Left ventricle myocardium superior (tissue), 1 donor: ENCODE measurements at regions not wholly inside any gene's neighbourhood (a gene's known extent, or its start where the extent isn't known, plus 50 kb on each side); places are given as distances from the start of the nearest gene placed in this dataset.
A peak's percentile ranks its signal among the peaks of the same experiment; 100 is the strongest.

Source experiments
- ATAC-seq: fragments of 200-7000 bp; cut with Tn5 transposase; one replicate; pipeline ENCODE4 v1.9.1; 2020; ENCODE audit warnings: mild to moderate bottlenecking, moderate library complexity
- DNase-seq: peaks from one replicate; pipeline ENCODE4 v3.0.0-alpha.2; 2020
- intact Hi-C: fragments of 100-400 bp; cut with micrococcal nuclease; formaldehyde crosslinking; loops from one replicate; pipeline ENCODE4 v1.11.0; 2022
- donor health status: DM: no; HTN: yes; CAD: no; lungs with severe emphysema.

DNA sequence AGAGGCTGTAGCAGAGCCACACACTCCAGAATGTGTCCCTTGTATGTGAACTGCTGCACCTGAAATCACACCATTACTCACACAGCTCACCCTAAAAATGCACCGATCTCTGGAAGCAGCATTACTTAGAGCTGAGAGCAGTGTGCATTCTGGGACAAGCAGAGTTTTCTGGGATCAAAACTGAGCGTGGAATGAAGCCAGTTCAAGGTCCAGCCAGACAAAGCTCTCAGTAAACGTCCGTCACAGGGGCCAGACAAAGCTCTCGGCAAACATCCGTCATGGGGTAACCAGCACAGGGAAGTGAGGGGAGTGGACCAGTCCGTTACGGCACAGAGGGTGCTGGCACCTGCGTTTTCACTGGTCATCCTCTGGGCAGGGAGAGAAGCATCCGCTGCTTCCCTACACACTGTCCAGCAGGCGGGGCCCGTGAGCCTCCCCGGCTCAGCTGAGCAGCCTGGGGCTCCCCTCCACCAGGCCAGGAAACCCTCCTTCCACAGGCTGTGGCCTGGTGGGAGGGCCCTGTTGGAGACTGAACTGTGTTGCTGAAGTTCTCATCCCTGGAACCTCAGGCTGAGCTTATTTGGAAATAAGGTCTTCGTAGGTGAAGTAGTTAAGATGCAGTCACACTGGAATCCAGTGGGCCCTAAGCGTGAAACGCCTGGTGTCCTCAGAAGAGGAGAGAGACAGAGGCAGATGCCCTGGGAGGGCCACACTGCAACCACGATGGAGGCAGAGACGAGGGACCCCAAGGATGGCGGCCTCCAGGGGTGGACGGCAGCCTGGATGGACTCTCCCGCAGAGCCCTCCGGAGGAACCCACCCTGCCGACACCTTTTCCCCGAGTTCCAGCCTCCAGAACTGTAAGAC lies 883.9 kb downstream of the BRD1 start:
- DNase-seq (no peak), ATAC-seq (peak; percentile 12)
- intact Hi-C loops, result no loop called here

- ATAC-seq, result no peak
Measured at GRCh38 chr22:48942698-48943566, 884.7 kb downstream of the BRD1 start.

GRCh38 chr22:48941903-48942575 lies 885.6 kb downstream of the BRD1 start:
- intact Hi-C loops, result no loop called here
- ATAC-seq, result no peak
- no peak for DNase-seq

More at GRCh38 chr22:48942698-48943566, 884.7 kb downstream of the BRD1 start:
- DNase-seq, result no peak
- intact Hi-C loops, result no loop called here

- intact Hi-C loops, result no loop called here
- ATAC-seq (no peak), DNase-seq (no peak)
Measured at GRCh38 chr22:48941033-48941902, 886.4 kb downstream of the BRD1 start.

- ATAC-seq (no peak), DNase-seq (no peak)
- intact Hi-C loops, result no loop called here
Measured at GRCh38 chr22:48940266-48941032, 887.2 kb downstream of the BRD1 start.

GRCh38 chr22:48939441-48940265 lies 888.0 kb downstream of the BRD1 start:
- ATAC-seq (no peak), DNase-seq (no peak)
- intact Hi-C loops, result no loop called here

DNA sequence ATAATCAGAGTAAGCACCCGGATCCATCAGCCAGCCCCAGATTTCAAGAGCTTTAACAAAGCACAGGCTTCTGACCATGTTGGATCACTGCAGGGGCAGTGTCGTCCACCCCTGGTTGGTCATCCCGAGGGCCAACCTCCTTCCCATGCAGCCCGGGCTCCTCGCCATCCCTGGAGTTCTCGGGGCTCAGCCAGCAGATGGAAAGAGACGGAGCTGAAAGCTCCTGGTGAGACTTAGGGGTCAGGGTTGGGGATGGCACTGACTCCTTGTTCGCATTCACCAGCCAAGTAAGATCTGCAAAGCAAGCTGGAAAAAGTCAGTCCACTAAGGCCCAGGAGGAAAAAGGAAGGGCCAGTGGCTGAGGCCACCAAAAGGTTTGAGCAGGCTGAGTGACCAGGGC lies 888.9 kb downstream of the BRD1 start:
- DNase-seq (no peak), ATAC-seq (no peak)
- intact Hi-C loops, result no loop called here

DNA sequence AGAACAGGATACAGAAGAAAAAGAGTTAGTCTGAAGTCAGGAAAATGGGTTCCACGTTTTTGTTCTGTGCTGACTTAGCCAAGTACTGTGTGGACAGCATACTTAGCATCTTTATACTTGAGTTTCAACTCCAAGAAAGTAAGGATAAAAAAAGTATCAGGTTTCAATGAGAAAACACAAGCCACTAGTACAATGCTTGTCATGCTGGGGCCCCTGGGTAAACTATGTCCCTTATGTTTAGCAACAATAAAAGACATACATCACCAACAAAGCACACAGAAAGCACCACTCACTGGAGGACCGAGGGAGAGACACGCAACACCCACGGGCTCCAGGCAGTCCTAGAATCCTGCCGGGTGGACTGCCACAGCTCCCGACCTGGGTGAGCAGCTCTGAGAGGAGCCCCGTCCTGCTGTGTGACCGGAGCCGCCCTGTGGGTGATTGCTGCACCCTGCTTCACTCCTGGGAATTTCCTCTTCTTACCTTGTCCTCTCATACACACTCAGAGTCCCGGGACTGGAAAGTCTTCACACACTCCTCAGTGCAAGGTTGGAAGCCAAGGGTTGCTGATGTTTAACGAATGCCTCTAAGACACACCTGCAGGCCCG lies 890.5 kb downstream of the BRD1 start:
- no peak for ATAC-seq
- intact Hi-C loops, result no loop called here
- DNase-seq, result no peak

DNA sequence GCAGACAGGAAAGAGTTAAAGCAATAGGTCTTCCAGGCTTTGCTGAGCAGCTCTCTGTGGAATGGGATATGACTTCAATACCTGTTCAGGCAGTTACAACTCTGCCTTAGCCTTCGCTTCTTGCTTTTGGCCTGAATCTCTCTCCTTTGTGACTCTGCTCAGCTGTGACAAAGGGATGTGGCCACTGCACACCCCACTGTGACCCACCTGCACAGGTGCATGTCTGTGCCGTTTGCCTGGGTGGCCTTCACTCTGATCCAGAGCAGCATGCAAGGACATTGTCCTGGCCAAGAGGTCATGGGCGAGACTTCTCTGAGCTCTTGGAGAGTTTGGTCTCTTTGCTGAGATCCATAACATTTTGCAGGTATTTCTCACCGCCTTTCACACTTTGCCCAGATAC lies 891.3 kb downstream of the BRD1 start:
- no peak for ATAC-seq
- no peak for DNase-seq
- intact Hi-C loops, result no loop called here

GRCh38 chr22:48934446-48934845 lies 893.2 kb downstream of the BRD1 start:
- ATAC-seq (no peak), DNase-seq (no peak)
- intact Hi-C loops, result no loop called here

DNA sequence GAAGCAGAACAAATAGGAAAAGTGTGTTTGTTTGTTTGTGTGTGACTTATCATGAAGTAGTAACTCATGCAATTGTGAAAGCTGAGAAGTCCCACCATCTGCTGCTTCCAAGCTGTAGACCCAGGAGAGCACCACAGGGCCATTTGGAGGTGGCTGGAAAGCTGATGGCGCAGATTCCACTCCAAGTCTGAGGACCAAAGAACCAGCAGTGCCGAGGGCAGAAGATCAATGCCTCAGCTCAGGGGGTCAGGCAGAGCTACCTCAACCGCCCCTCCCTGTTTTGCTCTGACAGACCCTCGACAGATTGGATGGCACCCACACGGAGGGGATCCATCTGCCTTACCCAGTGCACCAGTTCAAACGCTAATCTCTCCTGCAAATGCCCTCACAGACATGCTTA lies 896.2 kb downstream of the BRD1 start:
- DNase-seq (no peak), ATAC-seq (no peak)
- intact Hi-C loops, result no loop called here

DNA sequence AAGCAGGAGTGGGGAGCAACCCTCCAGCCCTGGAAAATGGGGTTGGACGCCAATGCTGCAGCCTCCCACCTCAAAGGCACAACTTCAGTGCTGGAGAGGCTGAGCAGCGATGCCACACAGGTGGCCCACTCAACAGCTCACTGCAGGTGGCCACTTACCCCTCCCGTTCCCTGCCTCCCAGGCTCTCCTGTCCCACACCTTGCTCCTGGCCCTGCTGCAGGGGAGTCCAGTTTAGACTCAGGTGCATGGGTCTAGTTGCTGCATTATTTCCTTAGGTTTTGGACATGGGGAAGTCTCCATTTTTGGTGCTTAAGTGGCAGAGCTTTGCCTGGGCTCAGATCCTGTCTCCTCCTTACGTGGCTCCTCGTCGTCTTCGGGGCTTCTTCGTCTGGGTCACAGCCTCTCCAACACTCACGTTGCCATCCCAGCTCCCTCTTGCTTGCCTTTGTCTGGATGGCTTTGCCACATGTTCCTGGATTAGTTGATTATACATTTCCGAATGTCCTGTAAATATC lies 898.3 kb downstream of the BRD1 start:
- ATAC-seq (no peak), DNase-seq (no peak)
- intact Hi-C loops, result no loop called here

GRCh38 chr22:48927591-48927990 lies 900.1 kb downstream of the BRD1 start:
- intact Hi-C loops, result no loop called here
- no peak for DNase-seq
- no peak for ATAC-seq

DNA sequence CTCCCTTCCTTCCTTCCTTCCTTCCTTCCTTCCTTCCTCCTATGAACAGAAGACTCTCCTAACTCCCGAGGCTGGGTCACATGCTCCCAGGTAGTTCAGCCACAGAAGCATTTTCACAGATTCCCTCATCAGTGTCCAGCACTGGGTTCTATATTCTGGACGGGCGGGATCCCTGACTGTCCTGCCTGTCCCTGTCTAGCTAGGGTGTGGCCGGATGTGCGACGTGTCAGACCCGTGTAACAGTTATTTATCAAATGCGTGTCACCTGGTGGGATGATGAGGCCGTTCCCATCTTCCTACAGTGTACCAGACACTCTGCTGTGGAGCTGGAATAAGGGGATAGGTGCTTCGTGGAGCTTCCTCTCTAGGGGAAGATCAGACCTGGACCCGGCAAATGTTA lies 901.0 kb downstream of the BRD1 start:
- ATAC-seq, result no peak
- intact Hi-C loops, result no loop called here

DNA sequence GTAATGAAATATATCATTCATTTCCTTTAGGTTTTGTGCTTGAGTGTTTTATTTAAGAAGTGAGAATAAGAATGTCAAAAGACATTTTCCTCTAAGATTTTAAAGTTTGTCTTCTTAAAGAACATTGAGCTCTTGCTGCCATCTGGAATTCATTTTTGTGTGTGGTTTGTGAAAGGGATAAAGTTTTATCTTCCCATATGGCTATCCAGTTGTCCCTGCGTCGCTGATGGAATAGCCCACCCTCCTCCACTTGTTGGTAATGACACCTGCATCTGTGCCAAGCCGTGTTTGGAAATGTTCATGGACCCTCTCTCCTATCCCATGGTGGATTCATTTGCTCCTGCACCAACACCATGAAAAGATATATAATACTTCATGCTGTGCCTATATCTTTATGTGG lies 901.5 kb downstream of the BRD1 start:
- DNase-seq, result no peak
- no peak for ATAC-seq
- intact Hi-C loops, result no loop called here

More for the DNA sequence above, 901.0 kb downstream of the BRD1 start:
- DNase-seq, result no peak

GRCh38 chr22:48925450-48925849 lies 902.2 kb downstream of the BRD1 start:
- intact Hi-C loops, result no loop called here
- DNase-seq (no peak), ATAC-seq (no peak)

GRCh38 chr22:48923996-48924395 lies 903.7 kb downstream of the BRD1 start:
- ATAC-seq (no peak), DNase-seq (no peak)
- intact Hi-C loops, result no loop called here
